Colon (tissue), 2 donors: ENCODE measurements at regions not wholly inside any gene's neighbourhood (a gene's known extent, or its start where the extent isn't known, plus 50 kb on each side); places are given as distances from the start of the nearest gene placed in this dataset.

Experiments used
- FAIRE-seq: peaks from 2 replicates; lab custom pipeline; 2012; peaks lifted over from hg19 to GRCh38; lab: Jason Lieb, UNC
- donor health status: control.
- donor health status: control.

- FAIRE-seq: no peak
Observed at GRCh38 chr1:193338194-193338593, 151.8 kb upstream of the B3GALT2 start.

DNA sequence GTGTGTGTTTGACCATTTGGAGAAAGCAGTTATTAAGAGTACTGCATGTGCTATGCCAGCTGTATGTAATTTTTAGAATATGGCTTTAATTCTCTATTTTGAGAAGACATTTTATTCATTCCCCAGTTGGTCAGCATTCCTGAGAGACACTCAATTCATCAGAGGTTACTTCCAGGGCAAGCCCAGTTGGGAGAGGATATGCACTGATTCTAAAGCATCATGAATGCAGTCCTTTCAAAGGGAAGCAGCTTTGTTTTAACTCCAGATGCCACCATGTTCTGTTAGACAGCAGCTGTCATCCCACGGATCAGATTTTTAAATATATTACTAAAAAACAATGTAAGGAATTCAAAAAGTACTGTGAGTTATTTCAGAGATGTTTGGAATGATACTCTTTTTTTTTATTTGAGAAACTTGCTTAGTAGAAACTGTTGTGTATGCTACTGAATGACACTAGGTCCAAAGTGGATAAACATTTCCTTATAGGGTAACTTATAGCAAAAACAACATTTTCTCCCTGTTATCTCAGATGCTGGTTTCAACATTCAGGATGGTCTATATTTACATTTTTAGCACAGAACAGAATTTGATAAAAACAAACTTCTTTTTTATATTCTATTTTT lies 149.5 kb upstream of the B3GALT2 start:
- FAIRE-seq: no peak

GRCh38 chr1:193333166-193333565 lies 146.8 kb upstream of the B3GALT2 start:
- no peak for FAIRE-seq

DNA sequence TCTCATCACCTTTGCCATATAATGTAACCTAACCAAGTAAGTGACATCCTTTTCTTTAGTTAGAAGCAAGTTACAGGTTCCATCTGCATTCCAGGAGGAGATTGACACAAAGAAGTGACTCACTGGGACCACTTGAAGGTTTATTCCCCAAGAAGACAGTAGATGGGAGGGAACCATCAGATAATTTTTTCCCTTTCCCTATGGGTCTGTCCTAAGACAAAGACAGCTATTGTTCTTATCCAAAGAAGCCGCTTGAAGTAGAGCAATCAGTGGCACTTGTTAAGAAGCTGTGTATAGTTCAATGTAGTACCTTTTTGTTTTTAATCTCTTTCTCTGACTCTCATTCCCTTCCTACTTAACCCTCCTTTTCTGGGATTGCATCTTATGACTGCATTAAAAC lies 139.9 kb upstream of the B3GALT2 start:
- FAIRE-seq: no peak

DNA sequence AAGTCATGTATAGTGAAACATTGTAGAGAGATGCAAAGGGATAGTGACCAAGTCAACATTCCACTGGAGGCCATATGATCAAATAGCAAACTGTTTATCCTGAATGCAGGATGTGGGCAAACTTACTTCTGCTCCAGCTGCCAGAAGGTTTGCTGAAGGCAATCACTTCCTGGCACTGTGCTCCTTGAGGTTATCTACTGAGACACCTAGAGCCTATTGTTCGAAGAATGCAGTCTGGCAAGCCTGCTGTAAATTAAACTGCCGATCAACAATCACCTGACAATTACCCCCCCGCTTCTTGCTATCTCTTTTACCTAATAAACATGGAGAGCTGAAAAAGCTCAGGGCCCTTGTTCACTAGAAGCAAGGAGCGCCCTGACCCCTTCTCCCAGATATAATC lies 139.4 kb upstream of the B3GALT2 start:
- FAIRE-seq: no peak

DNA sequence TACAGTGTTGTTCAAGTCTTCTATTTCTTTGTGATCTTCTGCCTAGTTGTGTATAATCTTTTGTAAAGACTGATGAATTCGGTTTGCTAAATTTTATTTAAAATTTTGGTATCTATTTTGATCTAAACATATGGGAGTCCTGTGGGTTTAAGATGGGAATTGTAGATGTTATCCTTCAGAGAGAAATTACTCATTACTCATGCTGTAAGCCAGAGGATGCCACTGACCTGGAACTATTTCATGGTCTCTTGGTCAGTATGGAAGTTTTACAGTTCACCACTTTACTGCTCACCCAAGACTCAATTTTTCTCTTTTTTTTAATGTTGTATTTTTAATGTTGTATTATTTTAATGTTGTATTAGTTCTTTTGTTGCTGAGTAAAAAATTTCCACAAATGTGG lies 138.6 kb upstream of the B3GALT2 start:
- FAIRE-seq: no peak

GRCh38 chr1:193322211-193322610 lies 135.8 kb upstream of the B3GALT2 start:
- no peak for FAIRE-seq

DNA sequence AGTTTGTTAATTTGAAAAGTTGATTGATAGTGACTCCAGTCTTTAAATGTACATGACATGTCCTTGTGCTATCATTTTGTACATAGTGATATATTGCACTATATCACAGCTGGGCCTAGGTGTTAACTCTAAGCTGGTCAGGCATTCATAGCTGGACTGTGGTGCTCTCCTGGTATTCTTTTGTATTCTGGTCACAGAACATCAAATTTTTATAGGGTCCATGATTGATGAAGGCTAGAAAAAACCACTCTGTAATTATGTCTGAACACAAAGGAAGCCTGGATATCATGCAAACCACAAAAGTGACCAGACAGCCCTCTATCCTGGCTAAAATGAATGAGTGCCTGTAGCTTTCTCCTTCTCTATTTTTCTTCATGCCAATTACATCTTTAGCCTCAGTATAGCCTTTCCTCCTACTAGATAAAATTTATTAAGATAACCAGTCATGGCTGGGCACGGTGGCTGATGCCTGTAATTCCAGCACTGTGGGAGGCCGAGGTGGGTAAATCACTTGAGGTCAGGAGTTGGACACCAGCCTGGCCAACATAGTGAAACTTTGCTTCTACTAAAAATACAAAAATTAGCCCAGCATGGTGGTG lies 134.9 kb upstream of the B3GALT2 start:
- no peak for FAIRE-seq

- FAIRE-seq: no peak
Observed at GRCh38 chr1:193320270-193320669, 133.9 kb upstream of the B3GALT2 start.

GRCh38 chr1:193318347-193318746 lies 131.9 kb upstream of the B3GALT2 start:
- no peak for FAIRE-seq

GRCh38 chr1:193313354-193314140 lies 127.1 kb upstream of the B3GALT2 start:
- FAIRE-seq: no peak

DNA sequence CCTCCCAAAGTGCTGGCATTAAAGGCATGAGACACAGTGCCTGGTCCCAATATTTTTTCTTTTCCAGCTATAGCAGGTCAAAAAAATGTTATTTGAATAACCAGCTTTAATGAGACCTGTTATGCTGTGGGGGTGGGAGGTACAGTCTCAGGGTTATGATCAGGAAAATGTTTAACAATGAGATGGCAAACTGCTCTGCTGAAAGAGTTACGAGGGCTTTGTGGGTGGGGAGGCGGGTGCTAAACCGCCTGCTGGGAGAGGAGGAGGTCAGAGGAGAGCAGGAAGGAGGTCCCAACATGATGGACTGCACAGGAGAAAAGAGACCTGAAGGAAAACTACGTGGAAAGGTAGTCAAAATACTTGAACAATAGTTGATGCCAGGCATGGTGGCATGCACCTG lies 126.0 kb upstream of the B3GALT2 start:
- no peak for FAIRE-seq

DNA sequence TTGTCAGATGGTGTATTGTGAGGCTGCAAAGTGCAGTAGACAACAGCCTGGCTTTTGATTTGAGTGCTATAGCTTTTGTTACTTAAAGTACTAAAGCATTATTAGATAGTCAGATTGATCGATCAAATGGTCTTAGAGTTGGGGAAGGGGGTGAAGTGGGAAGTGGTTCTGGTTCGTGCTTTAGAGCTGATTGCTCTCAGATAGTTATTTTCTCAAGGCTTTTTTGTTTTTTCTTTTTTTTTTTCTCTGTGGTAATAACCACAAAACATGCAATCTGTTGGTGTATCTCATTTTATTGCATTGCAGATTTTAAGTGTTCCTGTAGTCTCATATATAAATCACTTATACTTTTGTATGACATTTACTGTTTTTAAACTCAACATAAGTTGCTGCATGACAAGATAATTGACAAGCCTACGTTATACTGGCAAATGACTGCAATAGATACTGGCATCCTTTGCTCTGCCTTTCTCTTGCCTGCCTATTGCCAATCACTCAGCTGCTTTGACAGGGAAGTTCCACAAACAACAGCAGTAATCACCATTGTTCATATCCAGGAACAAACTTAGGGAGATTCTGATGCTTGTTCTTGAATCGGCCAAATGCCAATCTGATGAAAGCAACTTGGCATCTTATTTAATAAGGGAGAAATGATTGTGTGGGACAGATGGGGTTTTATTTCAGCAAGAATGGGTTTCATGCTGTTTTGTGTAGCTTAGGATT lies 125.0 kb upstream of the B3GALT2 start:
- no peak for FAIRE-seq

- no peak for FAIRE-seq
Observed at GRCh38 chr1:193310564-193310963, 124.2 kb upstream of the B3GALT2 start.

DNA sequence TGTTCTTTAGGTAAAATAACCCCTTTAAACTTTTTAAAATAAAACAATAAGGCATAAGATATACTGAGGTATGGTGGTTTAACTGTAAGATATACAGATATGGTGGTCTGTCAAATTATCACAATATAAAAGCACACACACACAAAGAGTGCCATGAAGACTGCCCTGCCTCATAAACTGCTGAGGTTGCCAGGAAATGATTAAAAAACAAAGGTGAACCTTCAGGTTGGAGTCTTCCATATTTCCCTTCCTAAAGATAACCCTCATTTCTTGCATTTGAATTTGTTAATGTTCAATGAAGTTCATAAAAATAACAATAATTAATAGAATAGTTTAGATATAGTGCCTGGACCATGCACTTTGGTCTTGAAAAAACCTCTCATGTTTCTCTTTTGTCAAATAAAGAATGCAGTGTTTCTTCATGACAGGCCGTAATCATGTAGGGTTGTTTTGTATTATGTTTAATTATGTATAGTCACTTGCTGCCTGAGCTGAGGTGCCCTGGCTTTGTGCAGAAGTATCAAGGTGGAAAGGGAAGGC lies 123.6 kb upstream of the B3GALT2 start:
- no peak for FAIRE-seq

GRCh38 chr1:193308438-193308837 lies 122.0 kb upstream of the B3GALT2 start:
- FAIRE-seq: no peak

- no peak for FAIRE-seq
Observed at GRCh38 chr1:193306430-193306829, 120.0 kb upstream of the B3GALT2 start.
